A549 (cell line): ENCODE measurements at regions not wholly inside any gene's neighbourhood (a gene's known extent, or its start where the extent isn't known, plus 50 kb on each side); places are given as distances from the start of the nearest gene placed in this dataset.

Source experiments
- ATAC-seq, 2 experiments: fragments of 200-7000 bp in 1 of 2; fragments of >200 bp in 1 of 2; cut with Nextera tagmentation in 1 of 2; cut with Tn5 transposase in 1 of 2; 3 replicates each; pipeline versions ENCODE4 v1.8.0 to v1.9.1; 2018 to 2020; ENCODE audit warnings: mild to moderate bottlenecking in 1 of 2, moderate library complexity in 1 of 2
- CTCF ChIA-PET: fragments of 300-600 bp; sonication (Branson Sonifier 250); formaldehyde crosslinking; extraction: SDS; loops from one replicate; lab custom pipeline; 2021; ENCODE audit warnings: antibody characterized with exemption, inconsistent platforms; lab: Yijun Ruan, JAX
- POLR2A ChIA-PET: fragments of 350-600 bp; formaldehyde crosslinking; extraction: SDS; loops from one replicate; lab custom pipeline; 2021; ENCODE audit warnings: antibody characterized with exemption, inconsistent platforms; lab: Yijun Ruan, JAX
- DNase-seq, 2 experiments: peaks; one replicate each; pipeline versions ENCODE4 v3.0.0 to v3.0.0-alpha.2; 2011 to 2016; ENCODE audit warnings: low read depth in 1 of 2, low spot score in 1 of 2
- FAIRE-seq: peaks from 2 replicates; lab custom pipeline; 2011; peaks lifted over from hg19 to GRCh38; lab: Jason Lieb, UNC
- H3K27ac ChIP-seq, 2 experiments: fragments of >200 bp; sonication (Bioruptor Twin); formaldehyde crosslinking; 3 replicates each; pipeline ENCODE4 v1.5.1; 2016 to 2017
- H3K4me1 ChIP-seq: fragments of >200 bp; sonication (Bioruptor Twin); formaldehyde crosslinking; 3 replicates; pipeline ENCODE4 v1.6.1; 2016
- H3K4me2 ChIP-seq: fragments of >200 bp; sonication (Bioruptor Twin); formaldehyde crosslinking; 3 replicates; pipeline ENCODE4 v1.6.1; 2016
- H3K4me3 ChIP-seq: fragments of >200 bp; sonication (Bioruptor Twin); formaldehyde crosslinking; 3 replicates; pipeline ENCODE4 v1.5.1; 2016
- H3K9me3 ChIP-seq: fragments of >200 bp; sonication (Bioruptor Twin); formaldehyde crosslinking; 3 replicates; pipeline ENCODE4 v1.6.1; 2016
- BHLHE40 ChIP-seq: IDR thresholded peaks from 2 replicates; pipeline ENCODE4 v1.6.1; 2012; ENCODE audit warnings: low read depth, low read length, inconsistent platforms
- CBX8 ChIP-seq: fragments of 200-600 bp; sonication (generic); IDR thresholded peaks from 2 replicates; pipeline ENCODE4 v1.6.1; 2016
- CHD4 ChIP-seq: fragments of 200-600 bp; sonication (generic); IDR thresholded peaks from 2 replicates; pipeline ENCODE4 v1.6.1; 2016; ENCODE audit warnings: antibody characterized with exemption, mild to moderate bottlenecking, borderline replicate concordance
- FOSL2 ChIP-seq, 2 experiments: fragments of 450-650 bp in 1 of 2; fragments of >200 bp in 1 of 2; sonication (Bioruptor Twin) in 1 of 2; formaldehyde crosslinking; IDR thresholded peaks; 2 replicates each; pipeline versions ENCODE4 v1.5.0 to v1.6.1; 2016 to 2020; ENCODE audit warnings: mild to moderate bottlenecking in 1 of 2, moderate library complexity in 1 of 2
- FOXS1 ChIP-seq: fragments of 250-450 bp; sonication (Bioruptor Pico); IDR thresholded peaks from 2 replicates; pipeline ENCODE4 v1.5.0; 2020; ENCODE audit warnings: mild to moderate bottlenecking, moderate library complexity
- HES2 ChIP-seq: fragments of >200 bp; sonication (Bioruptor Twin); formaldehyde crosslinking; IDR thresholded peaks from 2 replicates; pipeline ENCODE4 v1.6.1; 2016
- JUNB ChIP-seq: fragments of >200 bp; sonication (Bioruptor Twin); formaldehyde crosslinking; IDR thresholded peaks from 2 replicates; pipeline ENCODE4 v1.6.1; 2016
- MAX ChIP-seq: IDR thresholded peaks from 2 replicates; pipeline ENCODE4 v1.6.1; 2012
- MAZ ChIP-seq: fragments of 150-350 bp; IDR thresholded peaks from 2 replicates; pipeline ENCODE4 v1.6.1; 2014; ENCODE audit warnings: antibody characterized with exemption, low read depth, low read length, borderline replicate concordance
- MYC ChIP-seq: IDR thresholded peaks from 2 replicates; pipeline ENCODE4 v1.6.1; 2012; ENCODE audit warnings: mild to moderate bottlenecking, inconsistent platforms, low read length, improper control_type of control experiment, borderline replicate concordance
- POLR2A ChIP-seq: IDR thresholded peaks from 2 replicates; pipeline ENCODE4 v1.6.1; 2012; ENCODE audit warnings: mild to moderate bottlenecking, low read length
- RAD21 ChIP-seq, 2 experiments: fragments of >200 bp in 1 of 2; sonication (Bioruptor Twin) in 1 of 2; formaldehyde crosslinking in 1 of 2; IDR thresholded peaks in 1 of 2; conservative IDR thresholded peaks in 1 of 2; 2 replicates in 1 of 2; 3 replicates in 1 of 2; pipeline ENCODE4 v1.6.1; 2012 to 2018; ENCODE audit warnings: inconsistent platforms in 1 of 2
- RCOR1 ChIP-seq: fragments of 150-350 bp; IDR thresholded peaks from 2 replicates; pipeline ENCODE4 v1.6.1; 2014; ENCODE audit warnings: antibody characterized with exemption, low read length, low read depth
- RFX5 ChIP-seq: fragments of 450-650 bp; IDR thresholded peaks from 2 replicates; pipeline ENCODE4 v1.7.1; 2014; ENCODE audit warnings: antibody characterized with exemption, mild to moderate bottlenecking, moderate library complexity
- RNF2 ChIP-seq: fragments of 200-600 bp; sonication (generic); IDR thresholded peaks from 2 replicates; pipeline ENCODE4 v1.6.1; 2016; ENCODE audit warnings: low read depth, mild to moderate bottlenecking, antibody characterized with exemption, moderate library complexity, borderline replicate concordance
- TFCP2L1 ChIP-seq: fragments of 250-450 bp; sonication (Bioruptor Pico); IDR thresholded peaks from 2 replicates; pipeline ENCODE4 v1.5.0; 2021; ENCODE audit warnings: mild to moderate bottlenecking
- TP53 ChIP-seq: fragments of 250-450 bp; sonication (Bioruptor Pico); IDR thresholded peaks from 2 replicates; pipeline ENCODE4 v1.5.0; 2021; ENCODE audit warnings: mild to moderate bottlenecking, moderate library complexity
- USF2 ChIP-seq: fragments of 450-650 bp; IDR thresholded peaks from 2 replicates; pipeline ENCODE4 v1.6.1; 2014; ENCODE audit warnings: antibody characterized with exemption
- ZNF302 ChIP-seq: fragments of 250-450 bp; sonication (Bioruptor Pico); IDR thresholded peaks from 2 replicates; pipeline ENCODE4 v1.9.0; 2021; ENCODE audit warnings: inconsistent platforms, mild to moderate bottlenecking, moderate library complexity
- WGBS: methylation state at CpG from one replicate; pipeline ENCODE4 v1.1.6; 2017; ENCODE audit errors: missing lambda C conversion rate; 5-methylcytosine and 5-hydroxymethylcytosine counted together

- TF ChIP-seq HES2 (no peak), ZNF302 (CRISPR knock-in tag) (no peak), FOXS1 (no peak), RFX5 (no peak)
These were observed 206.6 kb downstream of the LSM5 start (continued) for GRCh38 chr7:32283546-32283945.

GRCh38 chr7:32279500-32279899 is 209.3 kb upstream of the PDE1C start:
- no peak for ATAC-seq
- no peak for DNase-seq
- 2% methylated on average over 1 of the region's 1 CpG for WGBS
- no peak overlapping the region for H3K4me3 ChIP-seq
- H3K4me1 ChIP-seq: no peaks in the 10 kb centered on the region
- no peak overlapping the region for H3K4me2 ChIP-seq
- CTCF ChIA-PET: interaction anchor here (1.0 kb wide), 1 partner anchor 630 kb away, joined by 3 read pairs; no protein-coding TSS in a partner anchor
- FAIRE-seq: no peak
- POLR2A ChIA-PET: no interaction called here
- H3K9me3 ChIP-seq: 0 out of 3 replicates have a peak, but pooled peaks cover 2% of the 10 kb centered on the region
- no peak for TF ChIP-seq RCOR1
- TF ChIP-seq TFCP2L1: no peak
- TF ChIP-seq CHD4: no peak
- no peak for TF ChIP-seq MAX
- TF ChIP-seq FOSL2 (IDR thresholded peaks at IDR 0.05): no peak
- no peak for TF ChIP-seq FOSL2 (CRISPR knock-in tag; IDR thresholded peaks at IDR 0.05)
- TF ChIP-seq POLR2A: no peak
- no peak for TF ChIP-seq MYC
- TF ChIP-seq, all 56 proteins: peak for 0
- H3K27ac ChIP-seq: no peak overlapping the region

GRCh38 chr7:32275216-32276009 is 205.2 kb upstream of the PDE1C start:
- POLR2A ChIA-PET: no interaction called here
- CTCF ChIA-PET: no interaction called here
- ATAC-seq (no peak), DNase-seq (no peak), FAIRE-seq (no peak)
- Histone ChIP-seq H3K9me3 (0 out of 3 replicates have a peak, but pooled peaks cover 4% of the 10 kb centered on the region), H3K4me3 (no peak overlapping the region), H3K4me1 (no peaks in the 10 kb centered on the region), H3K4me2 (no peak overlapping the region), H3K27ac (no peak overlapping the region)
- TF ChIP-seq CBX8: peak; percentile 55; the same call in 1 of the 2 replicates
- 0 out of 2 replicates have a peak, but pooled peaks have one; percentile 40 for TF ChIP-seq RNF2
- TF ChIP-seq RAD21 (conservative IDR thresholded peaks at IDR 0.05 in 1 of 2, IDR thresholded peaks at IDR 0.05 in 1 of 2): no peak
- 3% methylated on average over 3 of the region's 3 CpGs for WGBS

- CTCF ChIA-PET: no interaction called here
- WGBS: 14% methylated on average over 1 of the region's 1 CpG
These were observed 203.1 kb upstream of the PDE1C start for GRCh38 chr7:32273297-32273696.

More at GRCh38 chr7:32273297-32273696, 203.1 kb upstream of the PDE1C start:
- ATAC-seq: no peak
- Histone ChIP-seq H3K4me3 (no peak overlapping the region), H3K4me1 (no peaks in the 10 kb centered on the region), H3K9me3 (0 out of 3 replicates have a peak, but pooled peaks cover 4% of the 10 kb centered on the region), H3K4me2 (no peak overlapping the region), H3K27ac (no peak overlapping the region)
- no peak for FAIRE-seq
- POLR2A ChIA-PET: no interaction called here
- TF ChIP-seq USF2 (no peak), MAZ (no peak), TP53 (CRISPR knock-in tag) (no peak), JUNB (no peak), BHLHE40 (no peak)
- DNase-seq: no peak
